D721Med (cell line): ENCODE measurements at regions not wholly inside any gene's neighbourhood (a gene's known extent, or its start where the extent isn't known, plus 50 kb on each side); places are given as distances from the start of the nearest gene placed in this dataset.

Experiments
- DNase-seq: peaks from one replicate; pipeline ENCODE4 v3.0.0; 2011; ENCODE audit warnings: low spot score; ENCODE audit not compliant: insufficient read length
- FAIRE-seq: peaks from 2 replicates; lab custom pipeline; 2011; peaks lifted over from hg19 to GRCh38; lab: Jason Lieb, UNC
- CTCF ChIP-seq: IDR thresholded peaks from 2 replicates; pipeline ENCODE4 v1.5.1; 2012; ENCODE audit warnings: mild to moderate bottlenecking, control low read depth; ENCODE audit not compliant: insufficient read depth; ENCODE audit errors: missing control alignments

DNA sequence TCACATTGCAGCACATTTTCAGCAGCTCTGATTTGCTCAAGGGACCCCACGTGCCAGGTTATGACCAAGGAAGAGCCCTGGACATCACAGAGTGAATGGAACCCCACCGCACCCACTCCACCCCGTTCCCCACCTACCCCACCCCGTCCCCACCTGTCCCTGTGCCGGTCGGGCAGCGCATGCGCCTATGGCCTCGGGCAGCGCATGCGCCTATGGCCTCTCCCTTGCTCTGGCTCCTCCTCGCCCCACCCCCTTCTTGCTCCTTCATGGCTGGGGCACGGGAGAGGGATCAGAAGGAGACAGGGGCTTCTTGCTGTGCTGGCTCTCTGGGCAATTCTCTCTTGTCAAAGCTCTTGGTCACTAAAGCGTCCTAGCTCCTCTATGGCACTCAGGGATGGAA, 371.8 kb upstream of the HS6ST1 start:
- TF ChIP-seq CTCF = no peak
- FAIRE-seq (no peak), DNase-seq (no peak)

DNA sequence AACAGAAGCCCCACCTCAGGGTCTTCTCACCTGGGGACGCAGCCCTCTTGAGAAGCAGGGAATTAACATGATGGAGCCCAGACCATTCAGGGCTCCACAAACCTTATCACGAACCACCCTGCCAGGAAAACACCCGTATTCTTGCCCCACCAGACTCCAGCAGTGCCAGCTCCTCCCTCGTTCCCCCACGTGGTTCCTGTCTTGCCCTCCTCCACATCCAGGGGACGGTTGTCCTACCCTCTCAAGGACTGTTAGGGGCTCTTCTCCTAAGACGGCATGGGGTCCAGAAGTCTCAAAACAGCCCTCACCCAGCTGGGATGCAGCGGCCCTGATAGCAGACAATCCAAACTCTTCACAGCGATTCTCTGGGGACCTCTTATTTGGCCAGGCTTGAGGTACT, 372.2 kb upstream of the HS6ST1 start:
- TF ChIP-seq CTCF = no peak
- FAIRE-seq (no peak), DNase-seq (no peak)

DNA sequence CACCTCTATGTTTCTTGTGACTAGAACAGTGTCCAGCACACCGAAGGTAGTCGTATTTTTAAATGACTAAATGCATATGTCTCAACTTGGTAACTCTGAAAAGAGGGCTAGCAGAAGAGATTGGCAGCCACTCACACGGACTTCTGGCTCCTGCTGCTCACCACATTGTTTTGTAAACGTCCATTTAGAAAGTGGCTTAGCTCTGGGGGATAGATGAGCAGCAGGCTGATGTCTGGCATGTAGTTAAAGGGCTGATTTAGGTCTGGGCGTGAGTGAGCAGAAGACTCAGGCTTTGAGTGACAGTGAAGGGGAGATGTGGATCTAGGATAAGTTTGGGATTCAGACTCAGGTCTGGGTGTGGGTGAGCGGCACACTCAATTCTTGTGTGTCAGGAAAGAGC, 372.9 kb upstream of the HS6ST1 start:
- TF ChIP-seq CTCF = no peak
- FAIRE-seq (no peak), DNase-seq (no peak)

DNA sequence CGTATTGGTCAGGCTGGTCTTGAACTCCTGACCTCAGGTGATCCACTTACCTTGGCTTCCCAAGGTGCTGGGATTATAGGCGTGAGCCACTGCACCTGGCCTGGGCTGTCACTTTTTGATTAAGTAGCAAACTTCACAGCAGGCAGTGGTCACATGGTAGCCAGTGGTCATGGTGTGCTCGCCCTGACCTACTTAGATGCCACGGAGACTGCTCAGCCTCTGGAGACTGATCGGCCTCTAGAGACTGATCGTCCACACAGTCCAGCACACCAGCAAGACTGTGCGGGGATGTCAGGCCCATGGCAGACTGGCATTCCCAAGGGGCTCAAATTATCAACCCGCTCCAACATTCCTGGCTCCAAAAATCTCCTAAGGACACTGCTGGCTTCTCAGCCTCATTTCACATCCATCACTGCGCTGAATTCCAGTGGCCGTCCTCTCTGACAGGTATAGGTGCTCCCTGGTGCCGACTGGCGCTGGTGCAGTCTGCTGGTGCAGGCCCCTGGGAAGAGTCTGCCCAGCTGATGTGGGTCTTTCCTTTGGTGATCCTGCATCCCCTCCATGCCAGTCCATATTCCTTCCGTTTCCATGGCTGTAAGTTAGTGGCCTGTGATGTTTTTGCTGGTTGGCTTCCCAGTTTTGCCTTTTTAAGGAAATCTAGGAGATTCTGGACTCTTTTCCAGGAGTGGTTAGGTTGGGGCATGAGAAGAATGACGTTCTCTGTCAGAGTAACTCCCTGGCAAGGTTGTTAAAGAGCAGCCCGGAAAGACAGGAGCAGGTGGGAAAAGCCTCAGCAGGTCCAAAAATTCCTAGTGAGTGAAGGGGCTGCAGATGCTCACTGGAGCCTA, 374.5 kb upstream of the HS6ST1 start:
- TF ChIP-seq CTCF = no peak
- FAIRE-seq (no peak), DNase-seq (no peak)

DNA sequence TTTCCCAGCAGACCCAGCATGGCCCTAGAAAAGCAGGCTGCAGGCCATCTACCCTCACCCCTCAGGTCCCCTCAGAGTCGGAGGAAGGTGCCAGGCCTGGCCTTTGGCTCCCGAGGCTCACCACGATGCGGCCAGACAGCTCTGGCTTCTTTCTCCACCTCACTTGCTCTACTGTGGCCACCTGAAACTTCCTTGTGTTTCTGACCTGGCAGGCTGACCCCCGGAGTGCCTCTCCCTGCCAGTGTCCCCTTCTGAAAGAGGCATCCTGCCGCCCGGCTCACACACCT, 375.0 kb upstream of the HS6ST1 start:
- TF ChIP-seq CTCF = no peak
- FAIRE-seq = no peak
- no peak for DNase-seq

GRCh38 chr2:128695646-128696220, 377.1 kb upstream of the HS6ST1 start:
- FAIRE-seq (no peak), DNase-seq (no peak)

More at GRCh38 chr2:128695646-128696220, 377.1 kb upstream of the HS6ST1 start:
- TF ChIP-seq CTCF = no peak
